C4-2B (cell line): ENCODE measurements at regions not wholly inside any gene's neighbourhood (a gene's known extent, or its start where the extent isn't known, plus 50 kb on each side); places are given as distances from the start of the nearest gene placed in this dataset.

Source experiments
- ZFX ChIP-seq: fragments of 450-650 bp; IDR thresholded peaks from 2 replicates; pipeline ENCODE4 v1.6.1; 2017
- TF ChIP-seq, protein P1 (sequence below): fragments of 450-650 bp; conservative IDR thresholded peaks from 2 replicates; pipeline ENCODE4 v1.5.1; 2017; ENCODE audit warnings: mild to moderate bottlenecking

DNA sequence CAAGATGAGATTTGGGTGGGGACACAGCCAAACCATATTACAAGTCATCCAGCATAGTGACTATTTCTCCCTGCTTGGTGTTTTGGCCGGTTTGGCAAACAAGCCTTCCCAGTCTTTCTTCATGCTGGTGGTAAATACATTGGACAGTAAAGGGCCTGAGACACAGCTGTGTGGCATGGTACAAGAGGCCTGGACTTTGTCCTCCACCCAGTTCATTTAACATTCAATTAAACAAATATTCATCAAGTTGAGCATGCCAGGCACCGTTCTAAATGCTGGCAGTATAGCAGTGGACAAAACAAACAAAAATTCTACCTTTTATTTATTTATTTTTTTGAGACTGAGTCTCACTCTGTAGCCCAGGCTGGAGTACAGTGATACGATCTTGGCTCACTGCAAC is 62.7 kb upstream of the SLC28A3 start:
- TF ChIP-seq, protein P1, sequence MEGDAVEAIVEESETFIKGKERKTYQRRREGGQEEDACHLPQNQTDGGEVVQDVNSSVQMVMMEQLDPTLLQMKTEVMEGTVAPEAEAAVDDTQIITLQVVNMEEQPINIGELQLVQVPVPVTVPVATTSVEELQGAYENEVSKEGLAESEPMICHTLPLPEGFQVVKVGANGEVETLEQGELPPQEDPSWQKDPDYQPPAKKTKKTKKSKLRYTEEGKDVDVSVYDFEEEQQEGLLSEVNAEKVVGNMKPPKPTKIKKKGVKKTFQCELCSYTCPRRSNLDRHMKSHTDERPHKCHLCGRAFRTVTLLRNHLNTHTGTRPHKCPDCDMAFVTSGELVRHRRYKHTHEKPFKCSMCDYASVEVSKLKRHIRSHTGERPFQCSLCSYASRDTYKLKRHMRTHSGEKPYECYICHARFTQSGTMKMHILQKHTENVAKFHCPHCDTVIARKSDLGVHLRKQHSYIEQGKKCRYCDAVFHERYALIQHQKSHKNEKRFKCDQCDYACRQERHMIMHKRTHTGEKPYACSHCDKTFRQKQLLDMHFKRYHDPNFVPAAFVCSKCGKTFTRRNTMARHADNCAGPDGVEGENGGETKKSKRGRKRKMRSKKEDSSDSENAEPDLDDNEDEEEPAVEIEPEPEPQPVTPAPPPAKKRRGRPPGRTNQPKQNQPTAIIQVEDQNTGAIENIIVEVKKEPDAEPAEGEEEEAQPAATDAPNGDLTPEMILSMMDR: no peak
- no peak for TF ChIP-seq ZFX
